RWPE1 (cell line): ENCODE measurements at regions not wholly inside any gene's neighbourhood (a gene's known extent, or its start where the extent isn't known, plus 50 kb on each side); places are given as distances from the start of the nearest gene placed in this dataset.

ENCODE experiments used
- CTCF ChIA-PET: fragments of 350-600 bp; sonication (Branson Sonifier 250); formaldehyde crosslinking; extraction: SDS; loops from one replicate; lab custom pipeline; 2021; lab: Yijun Ruan, JAX
- POLR2A ChIA-PET: fragments of 400-600 bp; formaldehyde crosslinking; extraction: SDS; loops from one replicate; lab custom pipeline; 2020; ENCODE audit warnings: antibody characterized with exemption; ENCODE audit not compliant: low non-redundant PET; lab: Yijun Ruan, JAX
- DNase-seq: peaks from one replicate; pipeline ENCODE4 v3.0.0; 2012; ENCODE audit warnings: low spot score
- H3K27ac ChIP-seq: fragments of 450-650 bp; 2 replicates; pipeline ENCODE4 v1.5.1; 2017
- CTCF ChIP-seq: fragments of 450-650 bp; conservative IDR thresholded peaks from 2 replicates; pipeline ENCODE4 v1.5.1; 2017; ENCODE audit warnings: low read depth, mild to moderate bottlenecking

- POLR2A ChIA-PET = no interaction called here
- no peak overlapping the region for H3K27ac ChIP-seq
- no peak for DNase-seq
- CTCF ChIA-PET = interaction anchor here (0.6 kb wide), 1 partner anchor 37 kb away, joined by 4 read pairs; no protein-coding TSS in a partner anchor
- no peak for TF ChIP-seq CTCF
Observed at GRCh38 chr6:54041239-54041638, 70.0 kb upstream of the MLIP start.

GRCh38 chr6:54043360-54043759 is 67.9 kb upstream of the MLIP start:
- ChIA-PET CTCF (no interaction called here), POLR2A (no interaction called here)

GRCh38 chr6:54044059-54044458 is 67.2 kb upstream of the MLIP start:
- no peak for TF ChIP-seq CTCF
- no peak overlapping the region for H3K27ac ChIP-seq
- ChIA-PET POLR2A (no interaction called here), CTCF (no interaction called here)
- no peak for DNase-seq

More at GRCh38 chr6:54043360-54043759, 67.9 kb upstream of the MLIP start:
- DNase-seq = no peak
- no peak overlapping the region for H3K27ac ChIP-seq
- no peak for TF ChIP-seq CTCF

GRCh38 chr6:54048782-54049181 is 62.5 kb upstream of the MLIP start:
- no peak overlapping the region for H3K27ac ChIP-seq
- CTCF ChIA-PET = interaction anchor here (1.1 kb wide), 1 partner anchor 10 kb away, joined by 4 read pairs; no protein-coding TSS in a partner anchor
- TF ChIP-seq CTCF = no peak
- POLR2A ChIA-PET = no interaction called here
- no peak for DNase-seq

GRCh38 chr6:54050750-54051149 is 60.5 kb upstream of the MLIP start:
- ChIA-PET POLR2A (no interaction called here), CTCF (interaction anchor here (0.6 kb wide), 1 partner anchor 1643 kb away, joined by 4 read pairs; no protein-coding TSS in a partner anchor)
- no peak for DNase-seq
- H3K27ac ChIP-seq = no peak overlapping the region
- no peak for TF ChIP-seq CTCF

- ChIA-PET POLR2A (no interaction called here), CTCF (interaction anchor here (1.0 kb wide), 1 partner anchor 190 kb away, joined by 8 read pairs; no protein-coding TSS in a partner anchor)
- peak; percentile 66 for DNase-seq
- no peak overlapping the region for H3K27ac ChIP-seq
- no peak for TF ChIP-seq CTCF
Observed at GRCh38 chr6:54053881-54054391, 57.3 kb upstream of the MLIP start.
